Neural progenitor cell (in vitro differentiated cells): ENCODE measurements at regions not wholly inside any gene's neighbourhood (a gene's known extent, or its start where the extent isn't known, plus 50 kb on each side); places are given as distances from the start of the nearest gene placed in this dataset.

ENCODE experiments used
- DNase-seq: peaks from one replicate; pipeline ENCODE4 v3.0.0-alpha.2; 2016; ENCODE audit warnings: low spot score
- H2AFZ ChIP-seq: fragments of 200-600 bp; sonication (generic); replicated peaks from 2 replicates; pipeline ENCODE4 v1.6.1; 2016; ENCODE audit warnings: antibody characterized with exemption
- H3F3A ChIP-seq: fragments of 200-600 bp; sonication (generic); 2 replicates; pipeline ENCODE4 v1.6.1; 2016; ENCODE audit warnings: antibody characterized with exemption, low read depth
- H3K27ac ChIP-seq: fragments of 200-600 bp; sonication (generic); 2 replicates; pipeline ENCODE4 v1.5.1; 2016; ENCODE audit warnings: mild to moderate bottlenecking
- H3K27me3 ChIP-seq: fragments of 200-600 bp; sonication (generic); 2 replicates; pipeline ENCODE4 v1.6.1; 2016; ENCODE audit warnings: mild to moderate bottlenecking, moderate library complexity
- H3K36me3 ChIP-seq: fragments of 200-600 bp; sonication (generic); 2 replicates; pipeline ENCODE4 v1.5.1; 2016
- H3K4me1 ChIP-seq: fragments of 200-600 bp; sonication (generic); 2 replicates; pipeline ENCODE4 v1.6.1; 2016; ENCODE audit warnings: mixed run types
- H3K4me2 ChIP-seq: fragments of 200-600 bp; sonication (generic); 2 replicates; pipeline ENCODE4 v1.6.1; 2016
- H3K4me3 ChIP-seq: fragments of 200-600 bp; sonication (generic); 2 replicates; pipeline ENCODE4 v1.5.1; 2016
- H3K79me2 ChIP-seq: fragments of 200-600 bp; sonication (generic); 2 replicates; pipeline ENCODE4 v1.6.1; 2016; ENCODE audit warnings: low read depth
- H3K9ac ChIP-seq: fragments of 200-600 bp; sonication (generic); 2 replicates; pipeline ENCODE4 v1.6.1; 2016
- H3K9me3 ChIP-seq: fragments of 200-600 bp; sonication (generic); 2 replicates; pipeline ENCODE4 v1.5.1; 2016; ENCODE audit warnings: low read depth
- H4K20me1 ChIP-seq: fragments of 200-600 bp; sonication (generic); 2 replicates; pipeline ENCODE4 v1.6.1; 2016; ENCODE audit warnings: low read depth
- H3K27ac Mint-ChIP-seq: 3 replicates; pipeline ENCODE4 v1.8.0; 2021; ENCODE audit warnings: mixed read lengths
- H3K27me3 Mint-ChIP-seq: 2 replicates; pipeline ENCODE4 v1.8.0; 2022; ENCODE audit warnings: low read depth, mild to moderate bottlenecking, inconsistent platforms, moderate library complexity, mixed read lengths; ENCODE audit not compliant: insufficient read depth
- H3K36me3 Mint-ChIP-seq: 3 replicates; pipeline ENCODE4 v1.8.0; 2021; ENCODE audit warnings: mixed read lengths
- H3K4me1 Mint-ChIP-seq: 3 replicates; pipeline ENCODE4 v1.8.0; 2021; ENCODE audit warnings: mixed read lengths
- H3K4me3 Mint-ChIP-seq: 3 replicates; pipeline ENCODE4 v1.8.0; 2021; ENCODE audit warnings: mild to moderate bottlenecking, moderate library complexity, mixed read lengths
- H3K9me3 Mint-ChIP-seq: 3 replicates; pipeline ENCODE4 v1.8.0; 2020; ENCODE audit warnings: mixed read lengths
- CTCF ChIP-seq: fragments of 200-600 bp; sonication (generic); IDR thresholded peaks from 2 replicates; pipeline ENCODE4 v1.5.1; 2017; ENCODE audit warnings: antibody characterized with exemption, mild to moderate bottlenecking
- EZH2 ChIP-seq: fragments of 200-600 bp; sonication (generic); IDR thresholded peaks from 2 replicates; pipeline ENCODE4 v1.6.1; 2017; ENCODE audit warnings: antibody characterized with exemption, mild to moderate bottlenecking, moderate library complexity
- EZH2phosphoT487 ChIP-seq: fragments of 200-600 bp; sonication (generic); IDR thresholded peaks from 2 replicates; pipeline ENCODE4 v1.6.1; 2017; ENCODE audit warnings: antibody characterized with exemption

- H3K27ac Mint-ChIP-seq = no peak overlapping the region
- Histone ChIP-seq H3K27ac (no peak overlapping the region), H3F3A (peaks cover 3% of the 10 kb centered on the region), H4K20me1 (no peaks in the 10 kb centered on the region), H2AFZ (no peak overlapping the region), H3K4me3 (no peak overlapping the region), H3K9ac (no peak overlapping the region), H3K36me3 (no peaks in the 10 kb centered on the region), H3K9me3 (no peaks in the 10 kb centered on the region), H3K4me1 (peaks cover 12% of the 10 kb centered on the region), H3K27me3 (no peaks in the 10 kb centered on the region), H3K4me2 (no peak overlapping the region), H3K79me2 (no peaks in the 10 kb centered on the region)
- no peak for DNase-seq
- peaks cover 8% of the 10 kb centered on the region for H3K27me3 Mint-ChIP-seq
- peaks cover 4% of the 10 kb centered on the region for H3K4me1 Mint-ChIP-seq
- H3K9me3 Mint-ChIP-seq = no peaks in the 10 kb centered on the region
- H3K36me3 Mint-ChIP-seq = no peaks in the 10 kb centered on the region
- no peak overlapping the region for H3K4me3 Mint-ChIP-seq
- TF ChIP-seq EZH2 (no peak), EZH2phosphoT487 (no peak), CTCF (no peak)
These were observed 96.9 kb upstream of the HABP2 start for GRCh38 chr10:113455947-113456346.

- no peaks in the 10 kb centered on the region for H3K36me3 ChIP-seq
These were observed 96.1 kb upstream of the HABP2 start for GRCh38 chr10:113456741-113457140.

GRCh38 chr10:113457408-113457807, 95.4 kb upstream of the HABP2 start:
- H3K4me2 ChIP-seq = no peak overlapping the region
- no peaks in the 10 kb centered on the region for H3K9me3 Mint-ChIP-seq
- no peak overlapping the region for H3K27ac Mint-ChIP-seq
- no peaks in the 10 kb centered on the region for H3K79me2 ChIP-seq
- H3K27me3 Mint-ChIP-seq = peaks cover 6% of the 10 kb centered on the region
- H3F3A ChIP-seq = peaks cover 3% of the 10 kb centered on the region
- no peaks in the 10 kb centered on the region for H3K36me3 ChIP-seq
- TF ChIP-seq EZH2 = no peak
- TF ChIP-seq EZH2phosphoT487 = no peak
- no peak for TF ChIP-seq CTCF
- no peaks in the 10 kb centered on the region for H3K27me3 ChIP-seq
- H3K36me3 Mint-ChIP-seq = no peaks in the 10 kb centered on the region
- DNase-seq = no peak
- no peaks in the 10 kb centered on the region for H4K20me1 ChIP-seq
- H2AFZ ChIP-seq = no peak overlapping the region
- no peak overlapping the region for H3K4me3 Mint-ChIP-seq
- peaks cover 18% of the 10 kb centered on the region for H3K4me1 ChIP-seq
- no peaks in the 10 kb centered on the region for H3K9me3 ChIP-seq
- peaks cover 4% of the 10 kb centered on the region for H3K4me1 Mint-ChIP-seq
- H3K4me3 ChIP-seq = no peak overlapping the region
- H3K9ac ChIP-seq = no peak overlapping the region
- no peak overlapping the region for H3K27ac ChIP-seq

More at GRCh38 chr10:113456741-113457140, 96.1 kb upstream of the HABP2 start:
- Histone ChIP-seq H3K9ac (no peak overlapping the region), H3K4me1 (peaks cover 18% of the 10 kb centered on the region), H3K27ac (no peak overlapping the region), H2AFZ (no peak overlapping the region), H3K4me2 (no peak overlapping the region), H4K20me1 (no peaks in the 10 kb centered on the region), H3K27me3 (no peaks in the 10 kb centered on the region), H3K4me3 (no peak overlapping the region), H3F3A (peaks cover 3% of the 10 kb centered on the region), H3K9me3 (no peaks in the 10 kb centered on the region), H3K79me2 (no peaks in the 10 kb centered on the region)
- Mint-ChIP-seq H3K4me1 (peaks cover 4% of the 10 kb centered on the region), H3K4me3 (no peak overlapping the region), H3K36me3 (no peaks in the 10 kb centered on the region), H3K9me3 (no peaks in the 10 kb centered on the region), H3K27me3 (peaks cover 7% of the 10 kb centered on the region), H3K27ac (no peak overlapping the region)
- TF ChIP-seq EZH2 = no peak
- TF ChIP-seq EZH2phosphoT487 = no peak
- TF ChIP-seq CTCF = no peak
- DNase-seq = no peak
